GM12878 (cell line): ENCODE measurements at regions not wholly inside any gene's neighbourhood (a gene's known extent, or its start where the extent isn't known, plus 50 kb on each side); places are given as distances from the start of the nearest gene placed in this dataset.

Source experiments
- ATAC-seq: fragments of 200-7000 bp; cut with Tn5 transposase; 3 replicates; pipeline ENCODE4 v1.9.1; 2020; ENCODE audit warnings: mild to moderate bottlenecking, moderate library complexity
- BruUV-seq: library from RNA; stranded (reverse); fragments of 400-500 nt; replicated peaks from 2 replicates; lab custom pipeline; 2021; lab: Mats Ljungman, UMichigan
- CTCF ChIA-PET: fragments of 300-600 bp; sonication (Branson Sonifier 250); formaldehyde crosslinking; extraction: SDS; loops from one replicate; lab custom pipeline; 2021; ENCODE audit warnings: inconsistent platforms; lab: Yijun Ruan, JAX
- POLR2A ChIA-PET: fragments of 350-600 bp; formaldehyde crosslinking; extraction: SDS; loops from one replicate; lab custom pipeline; 2021; ENCODE audit warnings: inconsistent platforms; lab: Charles Lee
- RAD21 ChIA-PET: fragments of 300-600 bp; sonication (Branson Sonifier 250); formaldehyde crosslinking; loops from one replicate; lab custom pipeline; 2023; ENCODE audit warnings: antibody characterized with exemption; ENCODE audit not compliant: unreplicated experiment; lab: Charles Lee
- SMC1A ChIA-PET: fragments of 300-600 bp; sonication (Branson Sonifier 250); formaldehyde crosslinking; loops from one replicate; lab custom pipeline; 2023; ENCODE audit not compliant: unreplicated experiment, uncharacterized antibody; lab: Charles Lee
- DNase-seq: peaks from one replicate; pipeline ENCODE4 v3.0.0-alpha.2; 2011; ENCODE audit warnings: low read depth, low spot score
- FAIRE-seq: peaks from 3 replicates; lab custom pipeline; 2011; peaks lifted over from hg19 to GRCh38; lab: Jason Lieb, UNC
- H2AFZ ChIP-seq: 2 replicates; pipeline ENCODE4 v1.6.0; 2011; ENCODE audit warnings: low read depth, low read length, control low read depth; ENCODE audit not compliant: control insufficient read depth
- H3K27ac ChIP-seq: 2 replicates; pipeline ENCODE4 v1.5.1; 2011; ENCODE audit warnings: control low read depth; ENCODE audit not compliant: control insufficient read depth, insufficient read depth
- H3K27me3 ChIP-seq, 2 experiments: replicated peaks in 1 of 2; 2 replicates each; pipeline versions ENCODE4 v1.6.0 to v1.6.1; 2011; ENCODE audit warnings: low read length in 1 of 2; ENCODE audit not compliant: control insufficient read depth in 2 of 2, insufficient read depth in 2 of 2
- H3K36me3 ChIP-seq, 2 experiments: 2 replicates each; pipeline ENCODE4 v1.5.1; 2011; ENCODE audit warnings: low read length in 1 of 2; ENCODE audit not compliant: control insufficient read depth in 2 of 2, insufficient read depth in 2 of 2
- H3K4me1 ChIP-seq: 2 replicates; pipeline ENCODE4 v1.6.1; 2011; ENCODE audit warnings: mild to moderate bottlenecking, low read length, moderate library complexity, mixed read lengths; ENCODE audit not compliant: control insufficient read depth, insufficient read depth
- H3K4me2 ChIP-seq: 2 replicates; pipeline ENCODE4 v1.6.0; 2011; ENCODE audit warnings: control low read depth; ENCODE audit not compliant: control insufficient read depth, insufficient read depth
- H3K4me3 ChIP-seq: fragments of 200-600 bp; sonication (generic); 2 replicates; pipeline ENCODE4 v1.5.1; 2016
- H3K79me2 ChIP-seq: 2 replicates; pipeline ENCODE4 v1.6.0; 2011; ENCODE audit warnings: low read length; ENCODE audit not compliant: control insufficient read depth, insufficient read depth
- H3K9ac ChIP-seq: 2 replicates; pipeline ENCODE4 v1.8.0; 2011; ENCODE audit warnings: low read length, control low read depth, mixed read lengths; ENCODE audit not compliant: control insufficient read depth, insufficient read depth
- H3K9me3 ChIP-seq: replicated peaks from 3 replicates; pipeline ENCODE4 v1.5.1; 2011; ENCODE audit warnings: mild to moderate bottlenecking, low read length; ENCODE audit not compliant: control insufficient read depth, insufficient read depth
- H4K20me1 ChIP-seq: 2 replicates; pipeline ENCODE4 v1.6.0; 2011; ENCODE audit not compliant: control insufficient read depth, insufficient read depth
- ATF7 ChIP-seq: fragments of 450-650 bp; IDR thresholded peaks from 2 replicates; pipeline ENCODE4 v1.6.1; 2016; ENCODE audit warnings: low read depth, mild to moderate bottlenecking
- BCL3 ChIP-seq: IDR thresholded peaks from 2 replicates; pipeline ENCODE4 v1.6.1; 2011; ENCODE audit warnings: borderline replicate concordance, low read depth, mild to moderate bottlenecking, moderate library complexity, low read length; ENCODE audit not compliant: insufficient read depth, poor library complexity, severe bottlenecking
- BMI1 ChIP-seq: fragments of 450-650 bp; IDR thresholded peaks from 2 replicates; pipeline ENCODE4 v1.6.1; 2016; ENCODE audit warnings: mild to moderate bottlenecking, moderate library complexity, borderline replicate concordance
- EZH2 ChIP-seq: IDR thresholded peaks from 2 replicates; pipeline ENCODE4 v1.6.1; 2012; ENCODE audit warnings: low read depth, mild to moderate bottlenecking, control low read depth, inconsistent platforms, low read length, borderline replicate concordance; ENCODE audit not compliant: control insufficient read depth
- IKZF1 ChIP-seq: fragments of 450-650 bp; conservative IDR thresholded peaks from 2 replicates; pipeline ENCODE4 v1.6.1; 2017; ENCODE audit warnings: antibody characterized with exemption, mild to moderate bottlenecking
- NR2F1 ChIP-seq: fragments of 450-650 bp; conservative IDR thresholded peaks from 2 replicates; pipeline ENCODE4 v1.6.1; 2017; ENCODE audit warnings: mild to moderate bottlenecking
- SKIL ChIP-seq: fragments of 450-650 bp; IDR thresholded peaks from 2 replicates; pipeline ENCODE4 v1.6.1; 2017; ENCODE audit warnings: mild to moderate bottlenecking, low read depth, inconsistent platforms; ENCODE audit not compliant: poor library complexity, severe bottlenecking
- SREBF2 ChIP-seq: IDR thresholded peaks from 2 replicates; pipeline ENCODE4 v1.6.1; 2012; ENCODE audit warnings: mild to moderate bottlenecking, low read length
- TAF1 ChIP-seq: IDR thresholded peaks from 2 replicates; pipeline ENCODE4 v1.6.1; 2011; ENCODE audit warnings: mild to moderate bottlenecking, low read depth, low read length, borderline replicate concordance
- ZNF24 ChIP-seq: fragments of 450-650 bp; IDR thresholded peaks from 2 replicates; pipeline ENCODE4 v1.6.1; 2017; ENCODE audit warnings: antibody characterized with exemption, mild to moderate bottlenecking
- ZSCAN29 ChIP-seq: fragments of 450-650 bp; IDR thresholded peaks from 2 replicates; pipeline ENCODE4 v1.6.1; 2017; ENCODE audit warnings: mild to moderate bottlenecking, moderate library complexity
- WGBS: methylation state at CpG from one replicate; pipeline ENCODE4 v1.1.6; 2016; ENCODE audit warnings: low lambda C conversion rate; ENCODE audit not compliant: insufficient replicate concordance, insufficient coverage; ENCODE audit errors: missing lambda C conversion rate; 5-methylcytosine and 5-hydroxymethylcytosine counted together
- in situ Hi-C: fragments of 300-500 bp; cut with MboI; formaldehyde crosslinking; loops from 9 replicates; pipeline ENCODE4 v1.14.3; 2018; ENCODE audit warnings: mixed read lengths
- intact Hi-C: fragments of 100-400 bp; cut with micrococcal nuclease; formaldehyde crosslinking; loops from one replicate; pipeline ENCODE4 v1.14.2; 2022; ENCODE audit not compliant: unreplicated experiment

- TF ChIP-seq SKIL (no peak), TAF1 (no peak), NR2F1 (no peak)
- TF ChIP-seq, all 136 proteins: peak for 0
Measured at GRCh38 chr5:28855626-28856025, 1817.2 kb upstream of the CDH9 start (continued).

GRCh38 chr5:28850320-28850921, 1812.0 kb upstream of the CDH9 start:
- intact Hi-C loops (no loop called here), in situ Hi-C loops (no loop called here)
- H3K4me2 ChIP-seq: no peak overlapping the region
- no peak for FAIRE-seq
- TF ChIP-seq ATF7 (no peak), BCL3 (no peak), SREBF2 (no peak), EZH2 (no peak), ZNF24 (no peak), IKZF1 (no peak), ZSCAN29 (no peak), BMI1 (no peak)
- no peak for DNase-seq
- POLR2A ChIA-PET: no interaction called here
- H3K9ac ChIP-seq: no peak overlapping the region
- H3K79me2 ChIP-seq: no peaks in the 10 kb centered on the region
- ATAC-seq: no peak
- H3K9me3 ChIP-seq: no peaks in the 10 kb centered on the region
- no peaks in the 10 kb centered on the region for H3K4me1 ChIP-seq
- H3K4me3 ChIP-seq: no peak overlapping the region
- H2AFZ ChIP-seq: no peak overlapping the region
- H3K36me3 ChIP-seq: no peaks in the 10 kb centered on the region
- CTCF ChIA-PET: no interaction called here
- SMC1A ChIA-PET: no interaction called here
- 41% methylated on average over 13 of the region's 13 CpGs for WGBS
- no peak overlapping the region for H3K27ac ChIP-seq
- no TSS peak for BruUV-seq
- no peaks in the 10 kb centered on the region for H4K20me1 ChIP-seq
- H3K27me3 ChIP-seq: no peaks in the 10 kb centered on the region
- RAD21 ChIA-PET: no interaction called here
